ENCODE measurements at regions not wholly inside any gene's neighbourhood (a gene's known extent, or its start where the extent isn't known, plus 50 kb on each side); places are given as distances from the start of the nearest gene placed in this dataset.

- ChIA-PET RAD21 (ENCODE audit: low non-redundant PET in 1 of 2, low total read pairs in 2 of 2, uncharacterized antibody in 2 of 2, unreplicated experiment in 2 of 2) (no interaction called here), CTCF (no interaction called here), POLR2A (no interaction called here)
- Histone ChIP-seq H3K79me2 (ENCODE audit: insufficient read depth, low read length) (no peaks in the 10 kb centered on the region), H2AFZ (ENCODE audit: low read depth, low read length, poor library complexity, severe bottlenecking) (no peak overlapping the region), H3K36me3 (ENCODE audit: control insufficient read depth in 1 of 2, insufficient read depth in 2 of 2, low read length in 2 of 2) (no peaks in the 10 kb centered on the region), H3K9ac (ENCODE audit: low read length) (no peak overlapping the region), H3K9me3 (ENCODE audit: control insufficient read depth in 1 of 2, insufficient read depth in 1 of 2, low read depth in 1 of 2, low read length in 2 of 2) (no peaks in the 10 kb centered on the region), H3K27ac (ENCODE audit: low read depth, low read length) (no peak overlapping the region), H4K20me1 (ENCODE audit: insufficient read depth) (no peaks in the 10 kb centered on the region), H3K4me1 (ENCODE audit: control insufficient read depth in 1 of 2, insufficient read depth in 2 of 2, low read length in 2 of 2) (no peaks in the 10 kb centered on the region), H3K27me3 (ENCODE audit: insufficient read depth, low read length) (peaks cover 12% of the 10 kb centered on the region; the same call in 1 of the 2 replicates), H3K9me2 (ENCODE audit: insufficient read depth) (no peaks in the 10 kb centered on the region), H3K4me2 (ENCODE audit: low read length) (no peak overlapping the region), H3K4me3 (replicated peaks in 1 of 2; ENCODE audit: low read depth in 1 of 2, low read length in 2 of 2) (no peak overlapping the region)
- no TSS peak for BruUV-seq (replicated peaks)
- DNase-seq (ENCODE audit: low read depth, low spot score) (no peak), ATAC-seq (no peak)
- TF ChIP-seq POLR2A (IDR thresholded peaks at IDR 0.05; ENCODE audit: borderline replicate concordance, extremely low read depth, insufficient read depth, insufficient read length) (no peak), JUND (IDR thresholded peaks at IDR 0.05) (no peak), ZBTB33 (IDR thresholded peaks at IDR 0.05; ENCODE audit: extremely low read depth, insufficient replicate concordance, low read length) (no peak), YY1 (IDR thresholded peaks at IDR 0.05; ENCODE audit: extremely low read depth, insufficient replicate concordance, low read depth, low read length) (no peak), ELF1 (IDR thresholded peaks at IDR 0.05; ENCODE audit: borderline replicate concordance, low read depth) (no peak), RAD21 (IDR thresholded peaks at IDR 0.05; ENCODE audit: low read depth) (no peak), SP1 (IDR thresholded peaks at IDR 0.05; ENCODE audit: low read depth) (no peak), CEBPB (IDR thresholded peaks at IDR 0.05; ENCODE audit: low read depth) (no peak), FOSL1 (IDR thresholded peaks at IDR 0.05; ENCODE audit: low read depth) (no peak), CTCF (IDR thresholded peaks at IDR 0.05 in 2 of 3, conservative IDR thresholded peaks at IDR 0.05 in 1 of 3; ENCODE audit: borderline replicate concordance in 1 of 3, insufficient read depth in 1 of 3, low read depth in 2 of 3, low read length in 2 of 3) (no peak), EZH2phosphoT487 (IDR thresholded peaks at IDR 0.05; ENCODE audit: borderline replicate concordance) (no peak), TCF7L2 (IDR thresholded peaks at IDR 0.05; ENCODE audit: borderline replicate concordance, extremely low read depth, insufficient read depth, insufficient read length) (no peak), ATF3 (IDR thresholded peaks at IDR 0.05) (no peak), CBX3 (IDR thresholded peaks at IDR 0.05; ENCODE audit: low read depth) (no peak), SIN3A (IDR thresholded peaks at IDR 0.05; ENCODE audit: low read depth) (no peak), ZFX (IDR thresholded peaks at IDR 0.05) (no peak), REST (IDR thresholded peaks at IDR 0.05; ENCODE audit: low read depth) (no peak)
- intact Hi-C loops (cut with micrococcal nuclease): no loop called here
Observed at GRCh38 chr2:7934476-7934875, 747.4 kb upstream of the ID2 start.
